GM21515 (cell line): ENCODE measurements at regions not wholly inside any gene's neighbourhood (a gene's known extent, or its start where the extent isn't known, plus 50 kb on each side); places are given as distances from the start of the nearest gene placed in this dataset.
"Not testable (repeated sequence)": the region's sequence is repeated elsewhere in the genome, so short reads cannot be mapped to it uniquely, and the experiment has no call there.

ENCODE experiments used
- ATAC-seq: cut with Tn5 transposase; IDR thresholded peaks from one replicate; pipeline ENCODE4 v1.9.1; 2021; ENCODE audit not compliant: unreplicated experiment

DNA sequence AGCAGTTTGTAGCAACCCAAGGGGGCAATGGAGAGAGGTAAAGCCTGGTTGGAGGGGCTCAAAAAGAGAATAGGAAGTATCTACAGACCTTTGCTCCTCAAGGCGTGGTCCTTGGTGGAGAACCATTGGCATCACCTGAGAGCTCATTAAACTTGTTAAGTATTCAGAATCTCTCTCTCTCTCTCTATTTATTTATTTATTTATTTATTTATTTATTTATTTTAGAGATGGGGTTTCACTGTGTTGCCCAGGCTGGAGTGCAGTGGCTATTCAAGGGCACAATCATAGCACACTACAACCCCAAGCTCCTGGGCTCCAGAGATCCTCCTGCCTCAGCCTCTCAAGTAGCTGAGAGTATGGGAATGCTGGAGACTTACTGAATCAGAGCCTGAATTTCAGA lies 193.1 kb upstream of the ADCY2 start:
- ATAC-seq: no peak

GRCh38 chr5:7207979-7208378 lies 188.0 kb upstream of the ADCY2 start:
- no peak for ATAC-seq

GRCh38 chr5:7208938-7209337 lies 187.0 kb upstream of the ADCY2 start:
- ATAC-seq: no peak

DNA sequence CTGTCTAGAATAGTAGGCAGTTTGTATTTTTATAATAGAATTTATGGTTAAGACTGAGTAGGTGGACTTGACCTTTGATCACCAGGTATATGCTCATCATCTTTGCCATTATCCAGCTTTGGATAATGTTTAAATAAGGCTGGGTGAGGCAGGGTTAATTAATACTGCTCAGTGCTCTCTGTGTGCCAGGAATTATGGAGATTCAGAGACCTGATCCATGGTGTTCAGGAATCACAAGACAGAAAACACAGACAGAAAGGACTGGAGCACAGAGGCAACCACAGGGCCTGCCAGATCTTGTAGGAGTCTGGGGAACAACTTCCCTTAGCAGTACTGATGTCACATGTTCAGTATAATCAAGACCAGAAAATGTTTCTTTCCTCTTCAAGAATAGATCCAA lies 186.3 kb upstream of the ADCY2 start:
- no peak for ATAC-seq

- ATAC-seq: no peak
Measured at GRCh38 chr5:7210549-7210948, 185.4 kb upstream of the ADCY2 start.

- ATAC-seq: no peak
Measured at GRCh38 chr5:7213525-7213924, 182.4 kb upstream of the ADCY2 start.

DNA sequence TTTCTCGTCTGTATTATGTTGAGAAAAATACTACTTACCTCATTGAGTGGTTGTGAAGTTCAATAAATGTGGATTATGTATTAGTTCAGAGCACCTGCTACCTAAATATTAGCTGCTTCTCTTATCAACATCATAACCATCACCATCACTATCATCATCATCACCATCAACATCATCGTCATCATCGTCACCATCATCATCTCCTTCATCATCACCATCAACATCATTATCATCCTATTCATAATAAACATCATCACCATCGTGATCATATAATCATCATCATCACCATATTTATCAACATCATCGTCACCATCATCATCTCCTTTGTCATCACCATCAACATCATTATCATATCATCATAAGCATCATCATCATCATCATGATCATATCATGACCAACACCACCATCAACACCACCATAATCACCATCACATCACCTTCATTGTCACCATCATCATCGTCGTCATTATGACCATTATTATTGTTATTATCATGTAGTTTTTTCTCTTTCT lies 181.0 kb upstream of the ADCY2 start:
- ATAC-seq: no peak

- no peak for ATAC-seq
Measured at GRCh38 chr5:7218141-7218540, 177.8 kb upstream of the ADCY2 start.

GRCh38 chr5:7220156-7220555 lies 175.8 kb upstream of the ADCY2 start:
- ATAC-seq: no peak

- no peak for ATAC-seq
Measured at GRCh38 chr5:7221041-7221440, 174.9 kb upstream of the ADCY2 start.

- no peak for ATAC-seq
Measured at GRCh38 chr5:7225826-7226225, 170.1 kb upstream of the ADCY2 start.

DNA sequence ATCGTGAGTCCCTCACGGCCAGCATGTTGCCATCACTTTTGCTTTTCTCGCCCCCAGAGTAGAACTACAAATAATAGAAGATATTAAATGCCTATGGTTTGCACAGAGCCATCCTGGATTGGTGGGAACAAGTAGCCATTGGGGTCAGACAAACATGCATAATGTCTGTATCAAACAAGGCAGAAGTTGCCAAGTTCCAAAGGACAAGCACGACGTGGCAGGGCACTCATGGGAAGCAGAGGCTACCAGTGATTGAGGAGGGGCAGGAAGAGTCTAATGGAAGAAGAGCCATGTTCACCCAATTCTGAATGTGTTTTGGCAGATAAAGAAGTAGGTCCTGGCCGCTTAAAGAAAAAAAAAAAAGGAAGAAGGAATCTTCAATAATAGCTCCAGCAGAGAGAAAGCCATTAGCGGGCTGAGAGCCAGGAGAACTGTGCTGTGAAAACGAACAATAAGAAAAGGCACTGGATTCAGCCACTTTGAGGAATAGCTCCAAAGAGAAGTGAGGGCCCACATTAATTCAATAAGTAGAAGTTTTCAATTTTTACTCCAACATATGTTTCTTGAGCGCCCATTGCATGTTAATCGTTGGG lies 153.7 kb upstream of the ADCY2 start:
- no peak for ATAC-seq

- ATAC-seq: no peak
Measured at GRCh38 chr5:7244208-7244607, 151.7 kb upstream of the ADCY2 start.

- ATAC-seq: no peak
Measured at GRCh38 chr5:7245121-7245651, 150.8 kb upstream of the ADCY2 start.

- ATAC-seq: no peak
Measured at GRCh38 chr5:7246287-7246686, 149.7 kb upstream of the ADCY2 start.

DNA sequence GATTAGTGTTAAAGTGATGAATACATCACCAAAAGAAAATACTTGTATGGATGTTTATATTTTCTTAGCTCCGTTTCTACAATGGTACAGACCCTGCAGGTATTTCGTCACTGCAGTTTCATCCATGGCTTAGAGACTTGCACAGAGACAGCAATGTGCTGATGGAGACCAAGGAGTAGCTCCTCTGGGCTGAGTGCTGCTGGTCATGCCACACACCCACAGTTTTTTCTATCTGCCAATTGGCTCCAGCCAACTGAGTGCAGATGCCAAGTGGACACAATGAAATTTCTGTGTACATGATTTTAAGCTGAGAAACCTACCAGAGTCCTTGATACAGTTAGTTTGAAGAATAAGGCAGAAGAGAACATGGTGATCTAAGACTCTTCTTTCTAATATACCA lies 145.9 kb upstream of the ADCY2 start:
- no peak for ATAC-seq

- ATAC-seq: no peak
Measured at GRCh38 chr5:7250611-7251010, 145.3 kb upstream of the ADCY2 start.

DNA sequence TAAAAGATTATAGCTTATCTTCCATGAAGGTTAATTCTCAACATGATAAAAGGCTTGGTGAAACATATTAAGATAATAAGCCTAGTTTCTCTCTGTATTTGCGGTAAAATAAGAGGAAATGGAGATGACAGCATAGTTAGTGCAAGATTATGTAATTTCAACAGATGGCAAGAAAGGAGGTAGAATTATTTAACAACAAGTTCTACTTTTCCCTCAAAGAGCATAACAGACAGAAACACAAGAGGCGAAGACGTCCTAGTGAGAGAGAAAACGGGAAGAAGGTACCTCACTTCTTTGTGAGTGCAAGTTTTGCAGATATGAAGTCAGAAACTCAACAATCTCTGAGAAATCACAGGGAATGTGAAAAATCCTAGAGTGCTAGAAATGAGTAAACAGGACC lies 144.8 kb upstream of the ADCY2 start:
- no peak for ATAC-seq

GRCh38 chr5:7261049-7261448 lies 134.9 kb upstream of the ADCY2 start:
- no peak for ATAC-seq

GRCh38 chr5:7261900-7262299 lies 134.0 kb upstream of the ADCY2 start:
- ATAC-seq: no peak

DNA sequence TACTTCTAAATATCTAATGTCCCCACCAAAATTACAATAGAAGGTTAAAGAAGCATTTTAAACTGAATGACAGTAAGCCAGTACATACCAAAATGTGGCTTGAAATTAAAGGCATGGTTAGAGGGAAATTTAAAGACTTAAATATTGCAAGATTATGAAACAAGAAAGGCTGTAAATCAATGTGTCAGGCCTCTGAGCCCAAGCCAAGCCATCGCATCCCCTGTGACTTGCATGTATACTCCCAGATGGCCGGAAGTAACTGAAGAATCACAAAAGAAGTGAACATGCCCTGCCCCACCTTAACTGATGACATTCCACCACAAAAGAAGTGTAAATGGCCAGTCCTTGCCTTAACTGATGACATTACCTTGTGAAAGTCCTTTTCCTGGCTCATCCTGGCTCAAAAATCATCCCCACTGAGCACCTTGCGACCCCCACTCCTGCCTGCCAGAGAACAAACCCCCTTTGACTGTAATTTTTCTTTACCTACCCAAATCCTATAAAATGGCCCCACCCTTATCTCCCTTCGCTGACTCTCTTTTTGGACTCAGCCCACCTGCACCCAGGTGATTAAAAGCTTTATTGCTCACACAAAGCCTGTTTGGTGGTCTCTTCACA lies 132.4 kb upstream of the ADCY2 start:
- ATAC-seq: not testable (repeated sequence)

DNA sequence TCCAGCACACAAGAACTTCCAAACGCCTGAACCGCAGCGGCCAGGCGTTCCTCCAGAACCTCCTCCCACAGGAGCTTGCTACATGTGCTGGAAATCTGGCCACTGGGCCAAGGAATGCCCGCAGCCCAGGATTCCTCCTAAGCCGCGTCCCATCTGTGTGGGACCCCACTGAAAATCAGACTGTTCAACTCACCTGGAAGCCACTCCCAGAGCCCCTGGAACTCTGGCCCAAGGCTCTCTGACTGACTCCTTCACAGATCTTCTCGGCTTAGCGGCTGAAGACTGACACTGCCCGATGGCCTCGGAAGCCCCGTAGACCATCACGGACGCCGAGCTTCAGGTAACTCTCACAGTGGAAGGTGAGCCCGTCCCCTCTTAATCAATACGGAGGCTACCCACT lies 130.2 kb upstream of the ADCY2 start:
- ATAC-seq: not testable (repeated sequence)

GRCh38 chr5:7268722-7269121 lies 127.2 kb upstream of the ADCY2 start:
- not testable (repeated sequence) for ATAC-seq
